ENCODE measurements at regions not wholly inside any gene's neighbourhood (a gene's known extent, or its start where the extent isn't known, plus 50 kb on each side); places are given as distances from the start of the nearest gene placed in this dataset.
"Not testable (repeated sequence)": the region's sequence is repeated elsewhere in the genome, so short reads cannot be mapped to it uniquely, and the experiment has no call there.

GRCh38 chr3:140857993-140858392 is 83.6 kb upstream of the SLC25A36 start:
- TF ChIP-seq CTCF (IDR thresholded peaks at IDR 0.05; ENCODE audit: borderline replicate concordance, control extremely low read depth, extremely low read depth, insufficient read depth, missing control alignments), result no peak
- no peak for DNase-seq (ENCODE audit: low spot score)
- in situ Hi-C loops (cut with MboI; ENCODE audit: low sequenced_read_pairs, unreplicated experiment), result loop anchor here (25.0 kb wide), 2 partner anchors 246 to 746 kb away; no protein-coding TSS in a partner anchor

- DNase-seq (ENCODE audit: low spot score), result no peak
- no peak for TF ChIP-seq CTCF (IDR thresholded peaks at IDR 0.05; ENCODE audit: borderline replicate concordance, control extremely low read depth, extremely low read depth, insufficient read depth, missing control alignments)
- in situ Hi-C loops (cut with MboI; ENCODE audit: low sequenced_read_pairs, unreplicated experiment), result loop anchor here (25.0 kb wide), 2 partner anchors 247 to 747 kb away; no protein-coding TSS in a partner anchor
Observed at GRCh38 chr3:140859592-140860336, 81.9 kb upstream of the SLC25A36 start.

GRCh38 chr3:140863580-140864009 is 78.0 kb upstream of the SLC25A36 start:
- TF ChIP-seq CTCF (IDR thresholded peaks at IDR 0.05; ENCODE audit: borderline replicate concordance, control extremely low read depth, extremely low read depth, insufficient read depth, missing control alignments), result peak; percentile 33
- in situ Hi-C loops (cut with MboI; ENCODE audit: low sequenced_read_pairs, unreplicated experiment), result loop anchor here (25.0 kb wide), 2 partner anchors 251 to 751 kb away; no protein-coding TSS in a partner anchor
- DNase-seq (ENCODE audit: low spot score), result peak; percentile 24

GRCh38 chr3:140870351-140870750 is 71.3 kb upstream of the SLC25A36 start:
- TF ChIP-seq CTCF (IDR thresholded peaks at IDR 0.05; ENCODE audit: borderline replicate concordance, control extremely low read depth, extremely low read depth, insufficient read depth, missing control alignments), result no peak
- DNase-seq (ENCODE audit: low spot score), result no peak
- in situ Hi-C loops (cut with MboI; ENCODE audit: low sequenced_read_pairs, unreplicated experiment), result loop anchor here (25.0 kb wide), 2 partner anchors 258 to 758 kb away; no protein-coding TSS in a partner anchor

- no peak for TF ChIP-seq CTCF (IDR thresholded peaks at IDR 0.05; ENCODE audit: borderline replicate concordance, control extremely low read depth, extremely low read depth, insufficient read depth, missing control alignments)
- in situ Hi-C loops (cut with MboI; ENCODE audit: low sequenced_read_pairs, unreplicated experiment), result loop anchor here (25.0 kb wide), 2 partner anchors 259 to 759 kb away; no protein-coding TSS in a partner anchor
- no peak for DNase-seq (ENCODE audit: low spot score)
Observed at GRCh38 chr3:140871022-140871421, 70.6 kb upstream of the SLC25A36 start.

GRCh38 chr3:140872165-140872564 is 69.5 kb upstream of the SLC25A36 start:
- in situ Hi-C loops (cut with MboI; ENCODE audit: low sequenced_read_pairs, unreplicated experiment), result loop anchor here (25.0 kb wide), 2 partner anchors 260 to 760 kb away; no protein-coding TSS in a partner anchor
- DNase-seq (ENCODE audit: low spot score), result not testable (repeated sequence)

- TF ChIP-seq CTCF (IDR thresholded peaks at IDR 0.05; ENCODE audit: borderline replicate concordance, control extremely low read depth, extremely low read depth, insufficient read depth, missing control alignments), result no peak
- DNase-seq (ENCODE audit: low spot score), result no peak
- in situ Hi-C loops (cut with MboI; ENCODE audit: low sequenced_read_pairs, unreplicated experiment), result no loop called here
Observed at GRCh38 chr3:140883428-140884040, 58.1 kb upstream of the SLC25A36 start.

GRCh38 chr3:140885697-140886096 is 55.9 kb upstream of the SLC25A36 start:
- DNase-seq (ENCODE audit: low spot score); in situ Hi-C loops (cut with MboI; ENCODE audit: low sequenced_read_pairs, unreplicated experiment): not testable (repeated sequence)

All from GM13976 (cell line).